ENCODE measurements at regions not wholly inside any gene's neighbourhood (a gene's known extent, or its start where the extent isn't known, plus 50 kb on each side); places are given as distances from the start of the nearest gene placed in this dataset.

GRCh38 chr2:16404551-16405300 lies 260.9 kb downstream of the CYRIA start:
- WGBS, 2 donors: 82 to 83% methylated on average over 3 to 5 of the region's 5 CpGs
- H3K4me3 ChIP-seq (replicated peaks in 1 of 3): no peak overlapping the region
- no peak overlapping the region for H3K27ac ChIP-seq
- TF ChIP-seq CTCF (IDR thresholded peaks at IDR 0.05): no peak
- no peak for TF ChIP-seq POLR2A (IDR thresholded peaks at IDR 0.05)
- no peaks in the 10 kb centered on the region for H3K36me3 ChIP-seq
- H3K9me3 ChIP-seq: no peaks in the 10 kb centered on the region
- intact Hi-C loops (cut with DNase I): no loop called here
- no peak for DNase-seq
- no peaks in the 10 kb centered on the region for H3K27me3 ChIP-seq
- no peaks in the 10 kb centered on the region for H3K4me1 ChIP-seq

- H3K9me3 ChIP-seq: no peaks in the 10 kb centered on the region
- no peak for DNase-seq
- WGBS, 2 donors: 78 to 80% methylated on average over 3 of the region's 3 CpGs
- intact Hi-C loops (cut with DNase I): no loop called here
- no peak overlapping the region for H3K4me3 ChIP-seq (replicated peaks in 1 of 3)
- no peaks in the 10 kb centered on the region for H3K27me3 ChIP-seq
- no peaks in the 10 kb centered on the region for H3K36me3 ChIP-seq
- no peak for TF ChIP-seq POLR2A (IDR thresholded peaks at IDR 0.05)
- no peak for TF ChIP-seq CTCF (IDR thresholded peaks at IDR 0.05)
- no peaks in the 10 kb centered on the region for H3K4me1 ChIP-seq
- no peak overlapping the region for H3K27ac ChIP-seq
These were observed 261.5 kb downstream of the CYRIA start for GRCh38 chr2:16404146-16404545.

GRCh38 chr2:16402891-16403290 lies 262.7 kb downstream of the CYRIA start:
- TF ChIP-seq CTCF (IDR thresholded peaks at IDR 0.05) (no peak), POLR2A (IDR thresholded peaks at IDR 0.05) (no peak)

GRCh38 chr2:16401761-16402300 lies 263.8 kb downstream of the CYRIA start:
- TF ChIP-seq POLR2A (IDR thresholded peaks at IDR 0.05) (no peak), CTCF (IDR thresholded peaks at IDR 0.05) (no peak)
- H3K4me1 ChIP-seq: no peaks in the 10 kb centered on the region
- H3K4me3 ChIP-seq (replicated peaks in 1 of 3): no peak overlapping the region
- H3K27me3 ChIP-seq: no peaks in the 10 kb centered on the region
- H3K36me3 ChIP-seq: no peaks in the 10 kb centered on the region
- no peak for DNase-seq
- 81 to 83% methylated on average over 7 of the region's 7 CpGs for WGBS, 2 donors
- intact Hi-C loops (cut with DNase I): no loop called here
- H3K9me3 ChIP-seq: no peaks in the 10 kb centered on the region
- H3K27ac ChIP-seq: no peak overlapping the region

More at GRCh38 chr2:16402891-16403290, 262.7 kb downstream of the CYRIA start:
- Histone ChIP-seq H3K27ac (no peak overlapping the region), H3K4me3 (replicated peaks in 1 of 3) (no peak overlapping the region), H3K9me3 (no peaks in the 10 kb centered on the region), H3K36me3 (no peaks in the 10 kb centered on the region), H3K27me3 (no peaks in the 10 kb centered on the region), H3K4me1 (no peaks in the 10 kb centered on the region)
- intact Hi-C loops (cut with DNase I): no loop called here
- no peak for DNase-seq
- WGBS, 2 donors: 78 to 88% methylated on average over 5 of the region's 5 CpGs

GRCh38 chr2:16400127-16400623 lies 265.5 kb downstream of the CYRIA start:
- Histone ChIP-seq H3K4me1 (no peaks in the 10 kb centered on the region), H3K4me3 (replicated peaks in 1 of 3) (no peak overlapping the region), H3K36me3 (no peaks in the 10 kb centered on the region), H3K27me3 (no peaks in the 10 kb centered on the region), H3K9me3 (no peaks in the 10 kb centered on the region), H3K27ac (no peak overlapping the region)
- no peak for TF ChIP-seq CTCF (IDR thresholded peaks at IDR 0.05)
- no peak for TF ChIP-seq POLR2A (IDR thresholded peaks at IDR 0.05)
- peak; percentile 13 to 15 for DNase-seq
- 32 to 33% methylated on average over 7 of the region's 7 CpGs for WGBS, 2 donors
- intact Hi-C loops (cut with DNase I): no loop called here

Data from thyroid gland (tissue), 4 donors.